Stimulated activated effector memory CD8-positive, alpha-beta T cell treated with anti-CD3 and anti-CD28 coated beads, Interleukin-12 subunit alpha, Interleukin-12 subunit beta, amount 100 ng/mL, for 72 hours (primary cell): ENCODE measurements at regions not wholly inside any gene's neighbourhood (a gene's known extent, or its start where the extent isn't known, plus 50 kb on each side); places are given as distances from the start of the nearest gene placed in this dataset.
"Not testable (repeated sequence)": the region's sequence is repeated elsewhere in the genome, so short reads cannot be mapped to it uniquely, and the experiment has no call there.

Experiments
- ATAC-seq: fragments of 150-1000 bp; cut with Tn5 transposase; 2 replicates; pipeline ENCODE4 v1.10.0; 2021
- DNase-seq, 2 donors: peaks; one replicate each; pipeline ENCODE4 v3.0.0; 2021 to 2022; ENCODE audit warnings: low spot score in 2 of 2
- H3K27ac Mint-ChIP-seq: one replicate; pipeline ENCODE4 v1.8.0; 2022; ENCODE audit warnings: mild to moderate bottlenecking, mixed read lengths
- H3K36me3 Mint-ChIP-seq: one replicate; pipeline ENCODE4 v1.8.0; 2022; ENCODE audit warnings: mild to moderate bottlenecking, mixed read lengths
- H3K4me1 Mint-ChIP-seq: one replicate; pipeline ENCODE4 v1.8.0; 2022; ENCODE audit warnings: mixed read lengths
- H3K4me3 Mint-ChIP-seq: one replicate; pipeline ENCODE4 v1.8.0; 2022; ENCODE audit warnings: mild to moderate bottlenecking, mixed read lengths
- H3K9me3 Mint-ChIP-seq: one replicate; pipeline ENCODE4 v1.8.0; 2022; ENCODE audit warnings: mixed read lengths

DNA sequence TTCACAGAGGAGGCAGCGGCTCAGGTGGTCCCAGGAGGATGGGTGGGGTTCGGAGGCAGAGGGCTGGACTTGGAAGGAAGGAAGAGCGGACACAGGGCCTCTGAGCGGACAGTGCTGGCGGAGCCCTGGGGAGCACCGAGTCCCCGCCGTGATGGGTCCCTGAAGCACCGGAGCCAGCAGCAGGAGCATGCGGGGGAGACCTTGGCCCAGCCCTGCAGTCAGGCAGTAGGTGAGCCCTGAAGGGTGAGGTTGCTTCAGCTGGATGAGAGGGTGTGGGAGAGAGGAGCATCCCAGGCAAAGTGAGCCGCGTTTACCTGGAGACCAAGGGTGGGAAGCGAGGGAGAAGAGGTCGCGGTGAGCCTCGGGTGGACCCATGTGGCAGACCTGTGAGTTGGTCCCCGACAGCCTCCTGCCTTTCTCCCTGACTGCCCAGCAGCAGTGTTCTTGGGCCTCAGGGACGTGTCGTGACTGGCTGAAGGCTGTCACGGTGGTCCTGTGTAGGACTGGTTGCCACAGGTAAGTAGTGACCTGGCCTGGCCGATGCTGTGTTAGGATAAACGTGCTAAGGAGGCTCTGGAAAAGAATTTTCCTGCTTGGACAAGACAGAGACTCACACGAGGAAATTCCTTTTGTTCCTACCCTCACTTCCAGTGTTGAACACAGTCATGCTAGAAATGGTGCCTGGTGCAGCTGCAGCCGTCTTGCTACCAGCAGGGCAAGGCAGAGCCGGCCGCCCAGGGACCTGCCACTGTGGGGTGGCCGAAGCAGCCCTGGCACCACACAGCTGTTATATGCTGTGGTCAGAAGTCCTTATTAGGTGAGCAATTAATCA, 73.0 kb downstream of the RRM2 start:
- H3K9me3 Mint-ChIP-seq = peaks cover under 1% of the 10 kb centered on the region
- peaks cover 3% of the 10 kb centered on the region for H3K4me1 Mint-ChIP-seq
- peaks cover 6% of the 10 kb centered on the region for H3K36me3 Mint-ChIP-seq
- no peak overlapping the region for H3K4me3 Mint-ChIP-seq
- ATAC-seq (no peak), DNase-seq (no peak)
- no peak overlapping the region for H3K27ac Mint-ChIP-seq

DNA sequence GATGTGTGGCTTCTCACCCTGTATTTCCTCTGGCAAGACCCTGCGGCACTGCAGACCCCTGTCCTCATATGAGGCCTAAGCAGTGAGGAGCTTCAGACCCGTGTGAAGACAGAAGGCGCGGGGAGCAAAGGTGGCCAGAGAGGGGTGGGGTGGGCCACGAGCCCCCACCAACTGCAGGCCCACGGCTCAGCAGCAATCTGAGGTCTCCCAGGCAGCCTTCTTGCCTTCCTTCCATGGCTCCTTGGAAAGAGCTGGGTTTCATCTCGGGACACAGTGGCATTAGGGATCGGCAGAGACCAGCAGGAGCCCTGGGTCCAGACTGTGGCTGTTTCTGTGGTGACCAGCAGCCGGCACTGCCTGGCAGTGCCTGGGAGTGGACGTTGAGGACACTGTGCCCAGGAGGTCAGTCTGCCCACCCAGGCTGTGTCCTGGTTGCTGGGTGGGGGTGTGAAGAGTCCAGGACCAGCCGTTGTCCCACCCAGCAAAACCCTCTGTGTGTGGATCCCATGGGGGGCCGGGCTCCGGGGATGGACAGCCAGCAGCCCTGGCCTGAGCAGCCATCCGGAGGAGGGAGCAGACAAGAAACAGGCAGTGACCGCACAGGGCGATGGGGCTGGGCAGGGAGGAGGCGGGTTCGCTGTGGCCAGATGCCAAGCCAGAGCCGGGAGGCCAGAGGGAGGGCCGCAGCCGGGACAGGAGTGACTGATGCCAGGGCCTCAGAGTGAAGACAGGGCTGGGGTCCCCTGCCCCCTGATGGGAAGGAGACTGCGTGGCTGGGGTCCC, 73.8 kb downstream of the RRM2 start:
- H3K36me3 Mint-ChIP-seq = peaks cover 2% of the 10 kb centered on the region
- ATAC-seq (no peak), DNase-seq (no peak)
- no peak overlapping the region for H3K4me3 Mint-ChIP-seq
- H3K4me1 Mint-ChIP-seq = no peaks in the 10 kb centered on the region
- peak overlapping the region; percentile 34 for H3K27ac Mint-ChIP-seq
- no peaks in the 10 kb centered on the region for H3K9me3 Mint-ChIP-seq

GRCh38 chr2:10196948-10197696, 74.6 kb downstream of the RRM2 start:
- no peak for ATAC-seq
- Mint-ChIP-seq H3K27ac (no peak overlapping the region), H3K4me1 (no peaks in the 10 kb centered on the region), H3K9me3 (no peaks in the 10 kb centered on the region), H3K4me3 (no peak overlapping the region), H3K36me3 (no peaks in the 10 kb centered on the region)
- DNase-seq = no peak

- no peak overlapping the region for H3K27ac Mint-ChIP-seq
- no peaks in the 10 kb centered on the region for H3K9me3 Mint-ChIP-seq
Measured at GRCh38 chr2:10197697-10198076, 75.1 kb downstream of the RRM2 start.

GRCh38 chr2:10198482-10198881, 75.9 kb downstream of the RRM2 start:
- H3K27ac Mint-ChIP-seq, ATAC-seq, DNase-seq, H3K4me3 Mint-ChIP-seq, H3K36me3 Mint-ChIP-seq, H3K4me1 Mint-ChIP-seq, H3K9me3 Mint-ChIP-seq: not testable (repeated sequence)

More at GRCh38 chr2:10197697-10198076, 75.1 kb downstream of the RRM2 start:
- no peak for DNase-seq
- no peak for ATAC-seq
- no peaks in the 10 kb centered on the region for H3K36me3 Mint-ChIP-seq
- H3K4me1 Mint-ChIP-seq = no peaks in the 10 kb centered on the region
- H3K4me3 Mint-ChIP-seq = no peak overlapping the region

- Mint-ChIP-seq H3K36me3 (peaks cover 6% of the 10 kb centered on the region), H3K9me3 (no peaks in the 10 kb centered on the region), H3K4me1 (no peaks in the 10 kb centered on the region), H3K27ac (no peak overlapping the region), H3K4me3 (no peak overlapping the region)
- no peak for ATAC-seq
- no peak for DNase-seq
Measured at GRCh38 chr2:10201201-10201600, 78.7 kb downstream of the RRM2 start.

DNA sequence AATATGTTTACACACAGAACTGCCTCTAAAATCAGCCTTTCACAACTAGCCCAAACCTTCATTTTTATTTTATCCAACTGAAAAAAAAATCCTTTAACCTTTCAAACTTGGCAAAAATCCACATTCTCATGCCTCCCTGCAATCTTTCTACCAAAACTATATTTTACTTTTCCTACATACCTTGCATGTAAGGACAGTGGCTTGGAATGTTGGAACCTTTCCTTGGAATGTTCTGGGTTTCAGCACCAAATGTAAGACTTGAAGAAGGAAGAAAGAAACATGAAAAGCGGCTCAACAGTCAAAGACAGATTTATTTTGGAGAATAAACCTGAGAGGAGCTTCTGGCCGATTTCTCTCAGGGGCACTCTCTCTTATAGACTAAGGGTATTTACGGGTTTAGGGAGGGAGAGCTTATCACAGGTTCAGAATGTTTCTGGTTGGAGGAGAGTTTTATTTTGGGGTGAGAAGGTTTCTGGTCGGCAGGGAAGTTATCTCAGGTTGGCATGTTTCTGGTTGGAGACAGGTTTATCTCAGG, 79.7 kb downstream of the RRM2 start:
- ATAC-seq (no peak), DNase-seq (no peak)
- H3K4me1 Mint-ChIP-seq = no peaks in the 10 kb centered on the region
- H3K9me3 Mint-ChIP-seq = no peaks in the 10 kb centered on the region
- H3K36me3 Mint-ChIP-seq = peaks cover 6% of the 10 kb centered on the region
- no peak overlapping the region for H3K4me3 Mint-ChIP-seq
- peak overlapping the region; percentile 36 for H3K27ac Mint-ChIP-seq

GRCh38 chr2:10204326-10205161, 82.0 kb downstream of the RRM2 start:
- no peak overlapping the region for H3K4me3 Mint-ChIP-seq
- H3K36me3 Mint-ChIP-seq = peaks cover 6% of the 10 kb centered on the region
- H3K4me1 Mint-ChIP-seq = no peaks in the 10 kb centered on the region
- no peak overlapping the region for H3K27ac Mint-ChIP-seq
- no peak for ATAC-seq
- H3K9me3 Mint-ChIP-seq = no peaks in the 10 kb centered on the region
- DNase-seq = no peak

- Mint-ChIP-seq H3K36me3 (peaks cover 6% of the 10 kb centered on the region), H3K9me3 (no peaks in the 10 kb centered on the region), H3K4me3 (no peak overlapping the region), H3K27ac (no peak overlapping the region), H3K4me1 (no peaks in the 10 kb centered on the region)
- ATAC-seq (no peak), DNase-seq (no peak)
Measured at GRCh38 chr2:10205162-10205475, 82.6 kb downstream of the RRM2 start.

- Mint-ChIP-seq H3K4me1 (no peaks in the 10 kb centered on the region), H3K9me3 (no peaks in the 10 kb centered on the region), H3K36me3 (peaks cover 11% of the 10 kb centered on the region), H3K27ac (no peak overlapping the region), H3K4me3 (no peak overlapping the region)
- ATAC-seq (no peak), DNase-seq (no peak)
Measured at GRCh38 chr2:10208736-10209135, 86.2 kb downstream of the RRM2 start.

DNA sequence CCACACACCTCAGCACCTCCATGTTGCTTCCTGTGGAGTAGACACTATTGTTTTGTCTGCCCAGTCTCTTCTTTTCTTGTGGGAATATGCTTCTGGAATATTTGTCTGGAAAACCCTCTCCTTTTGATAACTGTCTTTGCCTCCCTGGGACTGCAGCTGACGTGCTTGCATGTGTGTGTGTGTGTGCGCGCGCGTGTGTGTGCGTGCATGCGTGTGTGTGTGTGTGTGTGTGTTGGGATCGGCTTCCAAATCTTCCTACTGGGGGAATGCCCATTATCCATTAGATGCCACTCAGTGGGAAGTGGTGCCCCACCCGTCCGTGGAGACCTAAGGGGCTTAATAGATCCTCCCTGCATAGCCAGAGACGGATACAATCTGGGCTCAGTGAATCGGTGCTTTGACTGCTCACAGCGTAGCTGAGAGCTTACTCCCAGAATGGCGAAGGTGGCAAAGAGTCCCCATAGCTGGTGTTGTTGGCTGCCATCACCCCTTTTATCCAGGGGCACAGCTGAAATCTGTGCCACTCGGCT, 86.9 kb downstream of the RRM2 start:
- no peak for DNase-seq
- no peak overlapping the region for H3K27ac Mint-ChIP-seq
- H3K4me3 Mint-ChIP-seq = no peak overlapping the region
- H3K4me1 Mint-ChIP-seq = peaks cover 5% of the 10 kb centered on the region
- no peak for ATAC-seq
- peaks cover 15% of the 10 kb centered on the region for H3K36me3 Mint-ChIP-seq
- H3K9me3 Mint-ChIP-seq = no peaks in the 10 kb centered on the region

GRCh38 chr2:10210336-10210735, 87.8 kb downstream of the RRM2 start:
- Mint-ChIP-seq H3K4me1 (peaks cover 5% of the 10 kb centered on the region), H3K36me3 (peaks cover 13% of the 10 kb centered on the region), H3K9me3 (no peaks in the 10 kb centered on the region), H3K27ac (no peak overlapping the region), H3K4me3 (no peak overlapping the region)
- no peak for DNase-seq
- ATAC-seq = no peak

DNA sequence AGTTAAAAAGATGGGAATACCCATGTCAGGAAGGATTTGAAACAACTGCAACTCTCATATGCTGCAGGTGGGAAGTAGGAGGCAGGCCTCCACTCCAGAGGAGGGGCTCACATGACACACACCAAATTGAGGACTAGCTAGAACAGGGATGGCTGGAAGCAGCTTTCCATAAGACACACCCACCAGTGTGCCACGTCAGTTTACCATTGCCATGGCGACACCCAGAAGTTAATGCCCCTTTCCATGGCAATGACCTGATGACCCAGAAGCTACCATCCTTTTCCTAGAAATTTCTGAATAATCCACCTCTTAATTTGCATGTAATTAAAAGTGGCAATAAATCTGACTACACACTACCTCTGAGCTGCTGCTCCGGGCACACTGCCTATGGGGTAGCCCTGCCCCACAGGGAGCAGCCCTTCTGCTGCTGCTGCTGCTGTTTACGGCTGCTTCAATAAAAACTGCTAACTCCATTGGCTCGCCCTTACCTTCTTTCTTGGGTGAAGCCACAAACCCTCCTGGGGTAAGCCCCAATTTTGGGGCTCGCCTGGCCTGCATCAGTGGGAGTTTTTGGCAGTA, 89.4 kb downstream of the RRM2 start:
- H3K4me3 Mint-ChIP-seq = no peak overlapping the region
- DNase-seq = no peak
- H3K9me3 Mint-ChIP-seq = no peaks in the 10 kb centered on the region
- H3K36me3 Mint-ChIP-seq = peaks cover 11% of the 10 kb centered on the region
- peak overlapping the region; percentile 8 for H3K27ac Mint-ChIP-seq
- no peak for ATAC-seq
- peaks cover 5% of the 10 kb centered on the region for H3K4me1 Mint-ChIP-seq

- Mint-ChIP-seq H3K4me3 (no peak overlapping the region), H3K36me3 (peaks cover 11% of the 10 kb centered on the region), H3K4me1 (peaks cover 5% of the 10 kb centered on the region), H3K27ac (peak overlapping the region; percentile 8), H3K9me3 (no peaks in the 10 kb centered on the region)
- DNase-seq (no peak), ATAC-seq (no peak)
Measured at GRCh38 chr2:10212827-10213226, 89.9 kb upstream of the HPCAL1 start.
